DND-41 (cell line): ENCODE measurements at regions not wholly inside any gene's neighbourhood (a gene's known extent, or its start where the extent isn't known, plus 50 kb on each side); places are given as distances from the start of the nearest gene placed in this dataset.

Experiments
- EZH2 ChIP-seq: IDR thresholded peaks from 3 replicates; pipeline ENCODE4 v1.6.1; 2012; ENCODE audit warnings: borderline replicate concordance, low read depth, mild to moderate bottlenecking, moderate library complexity, low read length, inconsistent platforms; ENCODE audit not compliant: severe bottlenecking
- TF ChIP-seq, protein P1 (sequence below): IDR thresholded peaks from 2 replicates; pipeline ENCODE4 v1.5.1; 2012; ENCODE audit warnings: borderline replicate concordance, low read length, moderate library complexity, mild to moderate bottlenecking; ENCODE audit not compliant: poor library complexity, severe bottlenecking; ENCODE audit errors: extremely low read depth

DNA sequence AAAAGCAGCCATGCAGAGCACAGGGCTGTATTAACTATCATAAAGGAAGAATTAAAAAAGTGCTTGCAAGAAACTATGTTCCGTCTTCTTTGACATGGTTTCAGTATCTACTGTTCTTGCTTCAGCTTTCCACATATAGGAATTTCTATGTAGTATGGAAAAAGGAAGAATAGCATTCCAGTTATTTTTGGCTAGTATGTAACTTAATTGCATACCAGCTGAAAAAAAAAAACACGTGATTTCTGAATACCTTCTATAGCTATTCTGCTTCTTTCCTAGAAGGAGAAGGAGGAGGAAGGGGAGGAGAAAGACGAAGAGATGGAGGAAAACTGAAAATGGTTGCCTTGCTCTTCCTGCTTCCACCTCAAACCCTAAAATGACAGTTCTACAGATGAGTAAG, 619.0 kb downstream of the KCTD12 start:
- TF ChIP-seq, protein P1, sequence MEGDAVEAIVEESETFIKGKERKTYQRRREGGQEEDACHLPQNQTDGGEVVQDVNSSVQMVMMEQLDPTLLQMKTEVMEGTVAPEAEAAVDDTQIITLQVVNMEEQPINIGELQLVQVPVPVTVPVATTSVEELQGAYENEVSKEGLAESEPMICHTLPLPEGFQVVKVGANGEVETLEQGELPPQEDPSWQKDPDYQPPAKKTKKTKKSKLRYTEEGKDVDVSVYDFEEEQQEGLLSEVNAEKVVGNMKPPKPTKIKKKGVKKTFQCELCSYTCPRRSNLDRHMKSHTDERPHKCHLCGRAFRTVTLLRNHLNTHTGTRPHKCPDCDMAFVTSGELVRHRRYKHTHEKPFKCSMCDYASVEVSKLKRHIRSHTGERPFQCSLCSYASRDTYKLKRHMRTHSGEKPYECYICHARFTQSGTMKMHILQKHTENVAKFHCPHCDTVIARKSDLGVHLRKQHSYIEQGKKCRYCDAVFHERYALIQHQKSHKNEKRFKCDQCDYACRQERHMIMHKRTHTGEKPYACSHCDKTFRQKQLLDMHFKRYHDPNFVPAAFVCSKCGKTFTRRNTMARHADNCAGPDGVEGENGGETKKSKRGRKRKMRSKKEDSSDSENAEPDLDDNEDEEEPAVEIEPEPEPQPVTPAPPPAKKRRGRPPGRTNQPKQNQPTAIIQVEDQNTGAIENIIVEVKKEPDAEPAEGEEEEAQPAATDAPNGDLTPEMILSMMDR, result no peak
- TF ChIP-seq EZH2, result no peak
